ENCODE measurements at regions not wholly inside any gene's neighbourhood (a gene's known extent, or its start where the extent isn't known, plus 50 kb on each side); places are given as distances from the start of the nearest gene placed in this dataset.
"Not testable (repeated sequence)": the region's sequence is repeated elsewhere in the genome, so short reads cannot be mapped to it uniquely, and the experiment has no call there.

GRCh38 chr2:16357188-16357587, 308.4 kb downstream of the CYRIA start:
- no peak for DNase-seq

GRCh38 chr2:16351541-16351940, 314.1 kb downstream of the CYRIA start:
- DNase-seq: no peak

- no peak for DNase-seq
These were observed 314.5 kb downstream of the CYRIA start for GRCh38 chr2:16351137-16351536.

- no peak for DNase-seq
These were observed 315.4 kb downstream of the CYRIA start for GRCh38 chr2:16350211-16350610.

- DNase-seq: no peak
These were observed 315.8 kb downstream of the CYRIA start for GRCh38 chr2:16349811-16350210.

GRCh38 chr2:16348821-16349515, 316.7 kb downstream of the CYRIA start:
- no peak for DNase-seq

GRCh38 chr2:16346671-16347070, 319.0 kb downstream of the CYRIA start:
- DNase-seq: no peak

- DNase-seq: not testable (repeated sequence)
These were observed 320.4 kb downstream of the CYRIA start for GRCh38 chr2:16345231-16345630.

- DNase-seq: no peak
These were observed 326.4 kb downstream of the CYRIA start for GRCh38 chr2:16339206-16339605.

GRCh38 chr2:16338026-16338425, 327.6 kb downstream of the CYRIA start:
- DNase-seq: no peak

- DNase-seq: no peak
These were observed 328.7 kb downstream of the CYRIA start for GRCh38 chr2:16336916-16337315.

GRCh38 chr2:16336491-16336890, 329.1 kb downstream of the CYRIA start:
- no peak for DNase-seq

- no peak for DNase-seq
These were observed 329.7 kb downstream of the CYRIA start for GRCh38 chr2:16335947-16336346.

GRCh38 chr2:16335604-16335930, 330.1 kb downstream of the CYRIA start:
- DNase-seq: no peak

- DNase-seq: no peak
These were observed 330.6 kb downstream of the CYRIA start for GRCh38 chr2:16334886-16335603.

- no peak for DNase-seq
These were observed 331.3 kb downstream of the CYRIA start for GRCh38 chr2:16334366-16334765.

GRCh38 chr2:16333681-16334080, 332.0 kb downstream of the CYRIA start:
- DNase-seq: no peak

- DNase-seq: no peak
These were observed 332.7 kb downstream of the CYRIA start for GRCh38 chr2:16332681-16333557.

GRCh38 chr2:16331772-16332171, 333.9 kb downstream of the CYRIA start:
- DNase-seq: no peak

- no peak for DNase-seq
These were observed 334.7 kb downstream of the CYRIA start for GRCh38 chr2:16330982-16331381.

GRCh38 chr2:16330571-16330970, 335.1 kb downstream of the CYRIA start:
- no peak for DNase-seq

GRCh38 chr2:16330012-16330411, 335.6 kb downstream of the CYRIA start:
- no peak for DNase-seq

GRCh38 chr2:16329421-16329820, 336.2 kb downstream of the CYRIA start:
- DNase-seq: no peak

Data from NCI-H1048 (cell line).